Suprapubic skin (tissue), 4 donors: ENCODE measurements at regions not wholly inside any gene's neighbourhood (a gene's known extent, or its start where the extent isn't known, plus 50 kb on each side); places are given as distances from the start of the nearest gene placed in this dataset.

Experiments
- EP300 ChIP-seq: sonication (generic); formaldehyde crosslinking; IDR thresholded peaks from one replicate; pipeline ENCODE4 v1.6.1; 2017; ENCODE audit warnings: antibody characterized with exemption
- POLR2A ChIP-seq, 2 donors: fragments of 450-650 bp; IDR thresholded peaks; one replicate each; pipeline ENCODE4 v1.6.1; 2017; ENCODE audit warnings: antibody characterized with exemption in 2 of 2, mild to moderate bottlenecking in 2 of 2, moderate library complexity in 2 of 2
- POLR2AphosphoS5 ChIP-seq, 3 donors: sonication (generic); formaldehyde crosslinking; IDR thresholded peaks; one replicate each; pipeline ENCODE4 v1.6.1; 2017; ENCODE audit warnings: antibody characterized with exemption in 3 of 3
- TF ChIP-seq, protein P1 (sequence below), 2 donors: fragments of 200-600 bp in 1 of 2; fragments of 450-650 bp in 1 of 2; sonication (generic) in 1 of 2; IDR thresholded peaks; one replicate each; pipeline ENCODE4 v1.5.1; 2016 to 2019; ENCODE audit warnings: antibody characterized with exemption in 2 of 2, mild to moderate bottlenecking in 1 of 2, moderate library complexity in 1 of 2

GRCh38 chr4:145337391-145337790 is 144.3 kb upstream of the SMAD1 start:
- TF ChIP-seq EP300 (no peak), POLR2AphosphoS5 (IDR thresholded peaks at IDR 0.05) (no peak), POLR2A (IDR thresholded peaks at IDR 0.05) (no peak)
- TF ChIP-seq, protein P1, sequence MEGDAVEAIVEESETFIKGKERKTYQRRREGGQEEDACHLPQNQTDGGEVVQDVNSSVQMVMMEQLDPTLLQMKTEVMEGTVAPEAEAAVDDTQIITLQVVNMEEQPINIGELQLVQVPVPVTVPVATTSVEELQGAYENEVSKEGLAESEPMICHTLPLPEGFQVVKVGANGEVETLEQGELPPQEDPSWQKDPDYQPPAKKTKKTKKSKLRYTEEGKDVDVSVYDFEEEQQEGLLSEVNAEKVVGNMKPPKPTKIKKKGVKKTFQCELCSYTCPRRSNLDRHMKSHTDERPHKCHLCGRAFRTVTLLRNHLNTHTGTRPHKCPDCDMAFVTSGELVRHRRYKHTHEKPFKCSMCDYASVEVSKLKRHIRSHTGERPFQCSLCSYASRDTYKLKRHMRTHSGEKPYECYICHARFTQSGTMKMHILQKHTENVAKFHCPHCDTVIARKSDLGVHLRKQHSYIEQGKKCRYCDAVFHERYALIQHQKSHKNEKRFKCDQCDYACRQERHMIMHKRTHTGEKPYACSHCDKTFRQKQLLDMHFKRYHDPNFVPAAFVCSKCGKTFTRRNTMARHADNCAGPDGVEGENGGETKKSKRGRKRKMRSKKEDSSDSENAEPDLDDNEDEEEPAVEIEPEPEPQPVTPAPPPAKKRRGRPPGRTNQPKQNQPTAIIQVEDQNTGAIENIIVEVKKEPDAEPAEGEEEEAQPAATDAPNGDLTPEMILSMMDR (IDR thresholded peaks at IDR 0.05), result no peak
